Activated CD4-positive, alpha-beta memory T cell treated with anti-CD3 and anti-CD28 coated beads, Interleukin-2, amount 10 ng/mL, durations not matched to agents 7 days and 5 days (primary cell): ENCODE measurements at regions not wholly inside any gene's neighbourhood (a gene's known extent, or its start where the extent isn't known, plus 50 kb on each side); places are given as distances from the start of the nearest gene placed in this dataset.
"Not testable (repeated sequence)": the region's sequence is repeated elsewhere in the genome, so short reads cannot be mapped to it uniquely, and the experiment has no call there.

ENCODE experiments used
- CTCF ChIA-PET: fragments of 350-600 bp; sonication (Branson Sonifier 250); formaldehyde crosslinking; loops from one replicate; lab custom pipeline; 2021; ENCODE audit warnings: antibody characterized with exemption, inconsistent platforms; lab: Charles Lee
- POLR2A ChIA-PET: fragments of 350-600 bp; sonication (Branson Sonifier 250); formaldehyde crosslinking; loops from one replicate; lab custom pipeline; 2021; ENCODE audit warnings: antibody characterized with exemption; lab: Charles Lee
- DNase-seq: peaks from one replicate; pipeline ENCODE4 v3.0.0-alpha.2; 2020
- H3K27ac Mint-ChIP-seq: one replicate; pipeline ENCODE4 v1.8.0; 2021; ENCODE audit warnings: mild to moderate bottlenecking, mixed read lengths
- H3K27me3 Mint-ChIP-seq: one replicate; pipeline ENCODE4 v1.8.0; 2021; ENCODE audit warnings: mixed read lengths
- H3K36me3 Mint-ChIP-seq: one replicate; pipeline ENCODE4 v1.8.0; 2021; ENCODE audit warnings: low read depth, mixed read lengths
- H3K4me1 Mint-ChIP-seq: one replicate; pipeline ENCODE4 v1.8.0; 2021; ENCODE audit warnings: mixed read lengths
- H3K4me3 Mint-ChIP-seq: one replicate; pipeline ENCODE4 v1.8.0; 2021; ENCODE audit warnings: mild to moderate bottlenecking, mixed read lengths
- H3K9me3 Mint-ChIP-seq: one replicate; pipeline ENCODE4 v1.8.0; 2021; ENCODE audit warnings: mixed read lengths

DNA sequence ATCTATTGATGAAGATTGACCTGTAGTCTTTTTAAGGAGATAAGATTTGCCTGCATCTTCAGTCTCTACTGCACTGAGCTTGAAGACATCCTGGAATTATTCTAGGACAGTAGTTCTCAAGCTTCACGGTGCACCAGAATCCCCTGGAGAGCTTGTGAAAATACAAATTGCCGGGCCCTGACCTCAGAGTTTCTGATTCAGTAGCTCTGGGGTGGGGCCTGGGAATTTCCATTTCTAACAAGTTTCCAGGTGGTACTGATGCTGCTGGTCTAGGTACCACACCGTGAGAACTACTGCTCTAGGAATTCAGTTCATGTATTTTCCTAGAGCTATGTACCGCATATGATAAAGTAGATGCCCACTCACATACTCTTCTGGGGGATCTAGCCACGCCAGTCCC, 246.1 kb downstream of the HS3ST3B1 start:
- H3K36me3 Mint-ChIP-seq: no peaks in the 10 kb centered on the region
- CTCF ChIA-PET: no interaction called here

DNA sequence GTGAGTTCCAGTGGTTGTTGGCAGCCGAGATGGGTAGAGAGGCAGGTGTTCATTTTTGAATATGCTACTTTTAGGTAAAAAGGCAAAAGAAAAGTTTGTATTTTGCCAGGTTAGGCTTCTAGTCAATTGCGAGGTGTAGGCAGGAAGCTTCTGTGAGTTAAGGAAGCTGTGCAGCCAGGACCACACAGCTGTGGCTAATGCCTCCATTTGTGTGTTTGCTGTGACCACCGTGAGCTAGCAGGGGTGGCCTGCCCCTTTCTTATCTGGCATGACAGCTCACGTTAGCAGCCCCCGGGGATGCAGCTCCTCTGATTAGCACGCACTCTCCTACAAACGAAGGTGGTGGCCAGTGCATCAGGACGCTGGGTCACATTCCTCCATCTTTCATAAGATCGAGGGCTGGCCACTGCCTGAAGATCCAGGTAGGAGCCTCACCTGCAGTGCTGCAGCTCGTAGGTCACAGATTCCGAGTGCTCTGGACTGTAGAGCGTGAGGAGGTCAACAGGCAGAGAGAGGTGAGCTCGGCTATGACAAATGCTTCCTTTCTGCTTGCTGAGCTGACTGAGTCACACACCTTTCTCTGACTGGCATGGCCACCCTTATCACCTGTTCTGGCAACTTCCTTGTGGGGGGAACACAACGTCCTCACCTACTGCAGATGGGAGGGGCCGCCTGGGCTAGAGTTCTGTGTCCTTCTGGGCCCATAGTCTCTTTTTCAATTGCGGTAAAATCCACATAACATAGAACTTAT, 244.4 kb downstream of the HS3ST3B1 start:
- no peak overlapping the region for H3K27ac Mint-ChIP-seq
- no peaks in the 10 kb centered on the region for H3K27me3 Mint-ChIP-seq
- POLR2A ChIA-PET: no interaction called here
- H3K9me3 Mint-ChIP-seq: no peaks in the 10 kb centered on the region
- H3K4me3 Mint-ChIP-seq: no peak overlapping the region
- no peaks in the 10 kb centered on the region for H3K36me3 Mint-ChIP-seq
- H3K4me1 Mint-ChIP-seq: no peaks in the 10 kb centered on the region
- CTCF ChIA-PET: no interaction called here
- no peak for DNase-seq

More for the DNA sequence above, 246.1 kb downstream of the HS3ST3B1 start:
- Mint-ChIP-seq H3K4me1 (no peaks in the 10 kb centered on the region), H3K27ac (no peak overlapping the region), H3K4me3 (no peak overlapping the region), H3K9me3 (no peaks in the 10 kb centered on the region), H3K27me3 (no peaks in the 10 kb centered on the region)
- DNase-seq: no peak
- POLR2A ChIA-PET: no interaction called here

DNA sequence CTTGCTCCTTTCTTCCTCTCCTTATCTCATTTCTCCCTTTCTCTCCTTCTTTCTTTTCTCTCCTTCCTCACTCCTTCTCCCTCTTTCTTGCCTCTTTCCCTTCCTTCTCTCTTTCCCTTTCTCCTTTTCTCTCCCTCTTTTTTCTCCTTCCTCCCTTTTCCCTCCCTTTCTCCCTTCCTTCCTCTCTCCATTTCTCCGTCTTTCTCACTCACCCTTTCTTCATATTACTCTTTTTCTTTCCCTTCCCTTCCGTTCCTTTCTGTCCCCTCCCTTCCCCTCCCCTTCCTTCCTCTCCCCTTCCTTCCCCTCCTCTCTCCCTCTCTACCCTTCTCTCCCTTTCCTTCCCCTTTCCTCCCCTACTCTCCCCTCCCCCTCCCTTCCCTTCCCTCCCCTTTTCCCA, 240.8 kb downstream of the HS3ST3B1 start:
- CTCF ChIA-PET: no interaction called here
- DNase-seq: no peak
- Mint-ChIP-seq H3K36me3 (no peaks in the 10 kb centered on the region), H3K9me3 (no peaks in the 10 kb centered on the region), H3K27ac (no peak overlapping the region), H3K4me3 (no peak overlapping the region), H3K4me1 (no peaks in the 10 kb centered on the region), H3K27me3 (peaks cover 1% of the 10 kb centered on the region)
- POLR2A ChIA-PET: no interaction called here

DNA sequence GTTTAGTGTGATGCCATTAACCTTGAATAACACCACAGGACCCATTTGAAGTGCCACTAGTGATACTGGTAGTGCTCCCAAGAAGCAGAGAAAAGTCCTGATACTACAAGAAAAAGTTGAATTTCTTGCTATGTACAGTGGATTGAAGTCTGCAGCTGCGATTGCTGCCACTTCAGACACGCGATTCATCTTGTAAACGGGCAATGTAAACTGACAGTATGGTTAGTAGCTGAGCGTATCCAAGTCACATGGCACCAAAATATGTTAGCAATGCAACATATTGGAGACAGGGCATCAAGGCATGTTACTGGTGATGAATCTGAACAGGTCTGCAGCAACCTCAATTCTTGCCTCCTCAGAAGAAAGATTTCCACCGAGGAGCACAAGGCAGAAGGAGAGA, 238.9 kb downstream of the HS3ST3B1 start:
- POLR2A ChIA-PET: interaction anchor here (0.6 kb wide), 1 partner anchor 772 kb away, joined by 3 read pairs; no protein-coding TSS in a partner anchor
- no peaks in the 10 kb centered on the region for H3K36me3 Mint-ChIP-seq

DNA sequence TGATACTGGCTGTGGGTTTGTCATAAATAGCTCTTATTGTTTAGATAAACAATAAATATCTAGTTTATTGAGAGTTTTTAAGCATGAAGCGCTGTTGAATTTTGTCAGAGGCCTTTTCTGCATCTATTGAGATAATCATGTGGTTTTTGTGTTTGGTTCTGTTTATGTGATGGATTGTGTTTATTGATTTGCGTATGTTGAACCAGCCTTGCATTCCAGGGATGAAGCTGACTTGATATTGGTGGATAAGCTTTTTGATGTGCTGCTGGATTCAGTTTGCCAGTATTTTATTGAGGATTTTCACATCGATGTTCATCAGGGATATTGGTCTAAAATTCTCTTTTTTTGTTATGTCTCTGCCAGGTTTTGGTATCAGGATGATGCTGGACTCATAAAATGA, 231.4 kb downstream of the HS3ST3B1 start:
- peaks cover 22% of the 10 kb centered on the region for H3K9me3 Mint-ChIP-seq
- H3K27ac Mint-ChIP-seq, POLR2A ChIA-PET, DNase-seq, H3K36me3 Mint-ChIP-seq, H3K4me3 Mint-ChIP-seq, H3K4me1 Mint-ChIP-seq, H3K27me3 Mint-ChIP-seq, CTCF ChIA-PET: not testable (repeated sequence)

More for the DNA sequence above, 238.9 kb downstream of the HS3ST3B1 start:
- Mint-ChIP-seq H3K27ac (no peak overlapping the region), H3K9me3 (no peaks in the 10 kb centered on the region), H3K4me1 (no peaks in the 10 kb centered on the region), H3K4me3 (no peak overlapping the region), H3K27me3 (peaks cover 1% of the 10 kb centered on the region)
- DNase-seq: no peak
- CTCF ChIA-PET: no interaction called here

DNA sequence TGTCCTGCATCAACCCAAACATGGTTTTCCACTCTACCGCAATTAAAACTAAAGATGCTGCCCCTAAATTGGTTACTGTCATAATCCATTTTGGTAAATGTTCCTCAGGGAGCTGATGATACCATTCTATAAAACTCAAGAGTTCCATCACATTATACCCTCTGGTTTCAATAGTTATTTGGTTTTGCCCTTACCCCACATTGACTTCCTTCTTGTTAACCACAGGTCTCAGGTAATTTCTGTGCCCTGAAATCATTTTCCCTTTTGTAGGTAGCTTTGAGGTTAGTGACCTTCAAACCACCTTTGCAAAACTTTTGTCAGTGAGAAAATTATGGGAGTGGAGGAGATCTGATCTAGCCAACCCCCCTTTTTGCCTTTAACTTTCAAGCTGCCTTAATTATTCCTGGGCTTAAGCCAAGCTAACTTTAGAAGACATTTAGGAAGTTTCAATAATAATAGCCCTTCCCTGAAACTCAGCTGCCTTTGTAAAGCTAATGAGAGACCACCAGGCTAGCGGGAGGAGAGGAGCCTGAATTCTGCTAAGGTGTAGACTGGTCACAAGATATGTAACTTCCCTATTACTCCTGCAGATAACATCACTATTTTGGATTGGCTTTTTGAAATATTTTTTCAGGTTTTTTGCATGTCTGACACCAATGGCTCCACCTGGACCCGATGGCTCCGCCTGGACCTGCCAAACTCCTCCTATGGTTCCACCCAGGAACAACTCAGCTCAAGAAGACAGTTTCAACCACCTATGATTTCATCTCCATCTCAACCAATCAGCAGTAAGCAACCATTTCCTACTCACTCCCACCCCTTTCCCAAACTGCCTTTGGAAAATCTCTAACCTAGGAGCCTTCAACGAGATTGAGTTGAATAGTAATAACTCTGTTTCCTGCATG, 224.9 kb downstream of the HS3ST3B1 start:
- Mint-ChIP-seq H3K9me3 (peaks cover 5% of the 10 kb centered on the region), H3K27me3 (no peaks in the 10 kb centered on the region), H3K27ac (no peak overlapping the region), H3K4me3 (no peak overlapping the region), H3K36me3 (no peaks in the 10 kb centered on the region), H3K4me1 (peaks cover 4% of the 10 kb centered on the region)
- ChIA-PET CTCF (no interaction called here), POLR2A (no interaction called here)
- no peak for DNase-seq

DNA sequence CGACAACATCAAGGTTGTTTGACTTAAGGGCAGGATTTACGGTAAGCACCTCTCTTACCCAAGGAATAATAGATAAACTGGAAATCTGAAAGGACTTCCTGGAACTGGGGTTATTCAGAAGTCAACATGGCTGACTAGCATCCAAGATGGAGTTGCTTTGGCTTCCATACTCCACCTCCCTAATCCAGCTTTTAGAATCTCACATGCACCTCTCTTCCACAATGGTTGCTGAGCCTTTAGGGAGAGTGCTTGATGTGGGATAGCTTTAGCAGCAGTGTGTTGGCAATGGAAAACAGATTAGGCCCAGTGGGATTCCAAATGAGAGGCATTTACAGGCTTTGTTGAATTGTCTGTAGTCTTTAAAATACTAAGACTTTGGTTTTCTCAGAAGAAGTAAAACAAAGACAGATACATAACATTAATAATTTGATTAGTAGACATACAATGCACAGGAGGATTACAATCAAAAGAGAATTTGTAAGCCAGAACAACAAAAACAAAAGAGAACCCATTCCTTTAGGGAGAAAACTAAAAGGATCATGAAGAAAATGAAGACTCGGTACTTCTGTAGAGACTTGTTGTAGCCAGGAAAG, 222.0 kb downstream of the HS3ST3B1 start:
- Mint-ChIP-seq H3K36me3 (no peaks in the 10 kb centered on the region), H3K4me1 (peaks cover 4% of the 10 kb centered on the region), H3K9me3 (no peaks in the 10 kb centered on the region), H3K4me3 (no peak overlapping the region), H3K27ac (no peak overlapping the region), H3K27me3 (no peaks in the 10 kb centered on the region)
- ChIA-PET POLR2A (no interaction called here), CTCF (interaction anchor here (0.6 kb wide), 1 partner anchor 25 kb away, joined by 3 read pairs; no protein-coding TSS in a partner anchor)
- no peak for DNase-seq

DNA sequence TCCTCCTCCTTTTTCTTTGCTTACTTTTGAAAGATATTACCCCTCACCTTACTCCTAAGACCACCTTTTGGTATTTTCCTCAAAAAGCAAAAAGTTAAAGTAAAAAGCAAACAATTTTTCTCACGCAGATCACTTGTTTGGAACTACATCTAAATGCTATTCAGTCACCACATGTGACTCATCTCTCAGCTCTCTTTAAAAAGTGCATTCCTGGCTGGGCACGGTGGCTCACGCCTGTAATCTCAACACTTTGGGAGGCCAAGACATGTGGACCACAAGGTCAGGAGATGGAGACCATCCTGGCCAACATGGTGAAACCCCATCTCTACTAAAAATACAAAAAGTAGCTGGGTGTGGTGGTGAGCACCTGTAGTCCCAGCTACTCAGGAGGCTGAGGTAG, 218.0 kb downstream of the HS3ST3B1 start:
- CTCF ChIA-PET, DNase-seq, H3K36me3 Mint-ChIP-seq, H3K27ac Mint-ChIP-seq, H3K4me1 Mint-ChIP-seq, H3K9me3 Mint-ChIP-seq, POLR2A ChIA-PET, H3K27me3 Mint-ChIP-seq, H3K4me3 Mint-ChIP-seq: not testable (repeated sequence)

GRCh38 chr17:14514973-14515372, 214.1 kb downstream of the HS3ST3B1 start:
- Mint-ChIP-seq H3K9me3 (no peaks in the 10 kb centered on the region), H3K27me3 (no peaks in the 10 kb centered on the region), H3K4me3 (no peak overlapping the region), H3K4me1 (no peaks in the 10 kb centered on the region), H3K27ac (no peak overlapping the region), H3K36me3 (no peaks in the 10 kb centered on the region)
- no peak for DNase-seq
- POLR2A ChIA-PET: no interaction called here
- CTCF ChIA-PET: no interaction called here

DNA sequence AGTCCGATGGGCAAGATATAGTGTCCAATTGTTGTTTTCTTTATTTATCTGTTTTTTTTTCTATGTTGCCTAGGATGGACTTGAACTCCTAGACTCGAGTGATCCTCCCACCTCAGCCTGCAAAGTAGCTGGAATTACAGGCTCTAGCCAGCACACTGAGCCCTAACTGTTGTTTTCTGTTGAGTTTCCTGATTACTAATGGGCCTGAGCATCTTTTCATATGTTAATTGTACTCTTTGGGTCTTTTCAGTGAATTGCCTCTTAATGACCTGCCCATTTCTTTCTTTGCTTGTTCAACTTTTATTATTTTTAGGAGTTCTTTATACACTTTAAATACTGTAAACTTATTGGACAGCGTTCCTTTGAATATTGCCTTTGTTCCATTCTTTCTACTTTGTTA, 213.0 kb downstream of the HS3ST3B1 start:
- no peaks in the 10 kb centered on the region for H3K27me3 Mint-ChIP-seq
- H3K36me3 Mint-ChIP-seq: no peaks in the 10 kb centered on the region
- ChIA-PET POLR2A (no interaction called here), CTCF (no interaction called here)
- no peak for DNase-seq
- no peak overlapping the region for H3K4me3 Mint-ChIP-seq
- H3K9me3 Mint-ChIP-seq: no peaks in the 10 kb centered on the region
- H3K27ac Mint-ChIP-seq: no peak overlapping the region
- H3K4me1 Mint-ChIP-seq: no peaks in the 10 kb centered on the region

DNA sequence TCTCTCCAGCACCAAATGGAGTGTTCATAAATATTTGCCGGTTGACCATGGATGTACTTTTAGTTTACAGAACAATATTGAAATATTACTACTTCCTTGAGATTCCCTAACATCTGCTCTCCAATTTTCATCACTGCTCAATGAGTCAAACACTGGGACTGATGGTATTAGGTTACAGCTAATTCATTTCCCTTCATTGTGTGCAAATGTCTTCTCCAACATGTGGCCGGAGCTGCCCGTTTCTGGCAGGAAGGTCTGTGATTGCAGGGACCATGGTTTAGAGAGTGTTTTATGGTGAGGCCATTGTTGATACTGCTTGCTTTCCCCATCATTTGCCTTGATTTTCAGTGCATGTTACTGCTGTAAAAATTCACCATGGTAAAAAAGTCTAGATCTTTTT, 209.3 kb downstream of the HS3ST3B1 start:
- POLR2A ChIA-PET: no interaction called here

DNA sequence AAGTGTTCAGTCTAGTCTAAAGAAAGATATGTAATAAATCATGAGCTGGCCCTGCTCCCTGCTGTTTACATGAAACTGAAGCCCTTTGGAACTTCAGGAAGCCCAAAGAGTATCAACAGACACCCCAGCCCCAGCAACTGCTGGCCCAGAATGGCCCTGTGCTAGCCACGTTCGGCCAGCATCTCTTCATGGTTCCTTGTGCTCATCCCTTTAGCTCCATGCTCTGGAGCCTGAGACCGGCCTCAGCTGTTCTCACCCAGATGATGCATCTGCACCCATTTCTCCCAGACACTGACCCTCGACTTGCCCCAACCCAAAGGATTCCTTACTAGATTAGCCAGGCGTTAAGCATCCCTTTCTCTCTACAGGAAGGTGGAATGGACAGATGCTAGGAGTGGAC, 207.3 kb downstream of the HS3ST3B1 start:
- Mint-ChIP-seq H3K4me1 (no peaks in the 10 kb centered on the region), H3K9me3 (peaks cover 5% of the 10 kb centered on the region), H3K4me3 (no peak overlapping the region), H3K36me3 (no peaks in the 10 kb centered on the region), H3K27ac (no peak overlapping the region), H3K27me3 (no peaks in the 10 kb centered on the region)
- CTCF ChIA-PET: no interaction called here
- DNase-seq: no peak
- POLR2A ChIA-PET: no interaction called here

More for the DNA sequence above, 209.3 kb downstream of the HS3ST3B1 start:
- Mint-ChIP-seq H3K27ac (no peak overlapping the region), H3K27me3 (no peaks in the 10 kb centered on the region), H3K9me3 (peaks cover 3% of the 10 kb centered on the region), H3K4me1 (no peaks in the 10 kb centered on the region), H3K36me3 (no peaks in the 10 kb centered on the region), H3K4me3 (no peak overlapping the region)
- DNase-seq: no peak
- CTCF ChIA-PET: no interaction called here

- peaks cover 5% of the 10 kb centered on the region for H3K9me3 Mint-ChIP-seq
- ChIA-PET POLR2A (no interaction called here), CTCF (no interaction called here)
These were observed 205.5 kb downstream of the HS3ST3B1 start for GRCh38 chr17:14506364-14506763.

More at GRCh38 chr17:14506364-14506763, 205.5 kb downstream of the HS3ST3B1 start:
- Mint-ChIP-seq H3K36me3 (no peaks in the 10 kb centered on the region), H3K4me3 (no peak overlapping the region), H3K27ac (no peak overlapping the region), H3K27me3 (no peaks in the 10 kb centered on the region), H3K4me1 (no peaks in the 10 kb centered on the region)
- no peak for DNase-seq
